Ishikawa (cell line): ENCODE measurements at regions not wholly inside any gene's neighbourhood (a gene's known extent, or its start where the extent isn't known, plus 50 kb on each side); places are given as distances from the start of the nearest gene placed in this dataset.

Experiments
- CEBPB ChIP-seq: IDR thresholded peaks from 2 replicates; pipeline ENCODE4 v1.6.1; 2012
- CREB1 ChIP-seq: IDR thresholded peaks from 2 replicates; pipeline ENCODE4 v1.6.1; 2012; ENCODE audit warnings: low read depth
- EGR1 ChIP-seq: IDR thresholded peaks from 2 replicates; pipeline ENCODE4 v1.6.1; 2012
- EP300 ChIP-seq: IDR thresholded peaks from 2 replicates; pipeline ENCODE4 v1.6.1; 2012; ENCODE audit warnings: borderline replicate concordance
- FOXM1 ChIP-seq: IDR thresholded peaks from 2 replicates; pipeline ENCODE4 v1.6.1; 2012; ENCODE audit warnings: low read depth, borderline replicate concordance
- NFIC ChIP-seq: IDR thresholded peaks from 2 replicates; pipeline ENCODE4 v1.6.1; 2012
- RAD21 ChIP-seq: IDR thresholded peaks from 2 replicates; pipeline ENCODE4 v1.6.1; 2012; ENCODE audit warnings: low read depth
- TAF1 ChIP-seq: IDR thresholded peaks from 2 replicates; pipeline ENCODE4 v1.6.1; 2012; ENCODE audit warnings: low read depth, mild to moderate bottlenecking
- TCF12 ChIP-seq: IDR thresholded peaks from 2 replicates; pipeline ENCODE4 v1.6.1; 2012; ENCODE audit warnings: low read depth
- TEAD4 ChIP-seq: IDR thresholded peaks from 2 replicates; pipeline ENCODE4 v1.6.1; 2012
- YY1 ChIP-seq: IDR thresholded peaks from 2 replicates; pipeline ENCODE4 v1.6.1; 2012; ENCODE audit warnings: low read depth
- ZBTB7A ChIP-seq: IDR thresholded peaks from 2 replicates; pipeline ENCODE4 v1.6.1; 2012; ENCODE audit warnings: low read depth
- TF ChIP-seq, protein P1 (sequence below): IDR thresholded peaks from 2 replicates; pipeline ENCODE4 v1.6.1; 2012; ENCODE audit warnings: low read depth, mild to moderate bottlenecking
- TF ChIP-seq, protein P2 (sequence below): IDR thresholded peaks from 2 replicates; pipeline ENCODE4 v1.6.1; 2012
- TF ChIP-seq, protein P3 (sequence below): IDR thresholded peaks from 2 replicates; pipeline ENCODE4 v1.6.1; 2012

DNA sequence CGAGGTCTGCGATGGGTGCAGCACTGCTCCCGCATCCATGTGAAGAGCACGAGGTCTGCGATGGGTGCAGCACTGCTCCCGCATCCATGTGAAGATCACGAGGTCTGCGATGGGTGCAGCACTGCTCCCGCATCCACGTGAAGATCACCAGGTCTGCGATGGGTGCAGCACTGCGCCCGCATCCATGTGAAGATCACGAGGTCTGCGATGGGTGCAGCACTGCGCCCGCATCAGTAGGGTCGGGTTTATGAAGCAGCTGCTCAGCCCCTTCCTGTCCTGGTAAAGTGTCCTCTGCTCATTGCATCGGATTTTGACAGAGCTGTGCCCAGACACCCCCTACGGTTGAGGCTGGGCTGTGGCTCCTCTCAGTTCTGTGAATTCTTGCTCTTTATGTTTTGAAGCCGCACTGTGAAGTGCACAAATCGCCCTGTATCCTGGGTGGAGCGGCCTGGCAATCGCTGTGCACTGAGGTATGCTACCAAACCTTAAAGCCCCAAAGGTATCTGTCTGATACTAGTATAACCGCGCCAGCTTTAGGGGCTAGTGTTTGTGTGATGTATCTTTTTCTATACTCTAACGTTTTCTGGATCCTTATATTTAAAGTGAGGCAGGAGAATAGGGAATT, 98.7 kb downstream of the CPZ start:
- TF ChIP-seq TCF12 (no peak), TAF1 (no peak), CEBPB (no peak), TEAD4 (no peak), NFIC (no peak), ZBTB7A (no peak), FOXM1 (no peak), YY1 (no peak), RAD21 (no peak), CREB1 (no peak), EGR1 (no peak), EP300 (no peak)
- TF ChIP-seq, protein P1, sequence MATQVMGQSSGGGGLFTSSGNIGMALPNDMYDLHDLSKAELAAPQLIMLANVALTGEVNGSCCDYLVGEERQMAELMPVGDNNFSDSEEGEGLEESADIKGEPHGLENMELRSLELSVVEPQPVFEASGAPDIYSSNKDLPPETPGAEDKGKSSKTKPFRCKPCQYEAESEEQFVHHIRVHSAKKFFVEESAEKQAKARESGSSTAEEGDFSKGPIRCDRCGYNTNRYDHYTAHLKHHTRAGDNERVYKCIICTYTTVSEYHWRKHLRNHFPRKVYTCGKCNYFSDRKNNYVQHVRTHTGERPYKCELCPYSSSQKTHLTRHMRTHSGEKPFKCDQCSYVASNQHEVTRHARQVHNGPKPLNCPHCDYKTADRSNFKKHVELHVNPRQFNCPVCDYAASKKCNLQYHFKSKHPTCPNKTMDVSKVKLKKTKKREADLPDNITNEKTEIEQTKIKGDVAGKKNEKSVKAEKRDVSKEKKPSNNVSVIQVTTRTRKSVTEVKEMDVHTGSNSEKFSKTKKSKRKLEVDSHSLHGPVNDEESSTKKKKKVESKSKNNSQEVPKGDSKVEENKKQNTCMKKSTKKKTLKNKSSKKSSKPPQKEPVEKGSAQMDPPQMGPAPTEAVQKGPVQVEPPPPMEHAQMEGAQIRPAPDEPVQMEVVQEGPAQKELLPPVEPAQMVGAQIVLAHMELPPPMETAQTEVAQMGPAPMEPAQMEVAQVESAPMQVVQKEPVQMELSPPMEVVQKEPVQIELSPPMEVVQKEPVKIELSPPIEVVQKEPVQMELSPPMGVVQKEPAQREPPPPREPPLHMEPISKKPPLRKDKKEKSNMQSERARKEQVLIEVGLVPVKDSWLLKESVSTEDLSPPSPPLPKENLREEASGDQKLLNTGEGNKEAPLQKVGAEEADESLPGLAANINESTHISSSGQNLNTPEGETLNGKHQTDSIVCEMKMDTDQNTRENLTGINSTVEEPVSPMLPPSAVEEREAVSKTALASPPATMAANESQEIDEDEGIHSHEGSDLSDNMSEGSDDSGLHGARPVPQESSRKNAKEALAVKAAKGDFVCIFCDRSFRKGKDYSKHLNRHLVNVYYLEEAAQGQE = no peak
- TF ChIP-seq, protein P2, sequence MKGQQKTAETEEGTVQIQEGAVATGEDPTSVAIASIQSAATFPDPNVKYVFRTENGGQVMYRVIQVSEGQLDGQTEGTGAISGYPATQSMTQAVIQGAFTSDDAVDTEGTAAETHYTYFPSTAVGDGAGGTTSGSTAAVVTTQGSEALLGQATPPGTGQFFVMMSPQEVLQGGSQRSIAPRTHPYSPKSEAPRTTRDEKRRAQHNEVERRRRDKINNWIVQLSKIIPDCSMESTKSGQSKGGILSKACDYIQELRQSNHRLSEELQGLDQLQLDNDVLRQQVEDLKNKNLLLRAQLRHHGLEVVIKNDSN = no peak
- TF ChIP-seq, protein P3, sequence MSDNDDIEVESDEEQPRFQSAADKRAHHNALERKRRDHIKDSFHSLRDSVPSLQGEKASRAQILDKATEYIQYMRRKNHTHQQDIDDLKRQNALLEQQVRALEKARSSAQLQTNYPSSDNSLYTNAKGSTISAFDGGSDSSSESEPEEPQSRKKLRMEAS = no peak

DNA sequence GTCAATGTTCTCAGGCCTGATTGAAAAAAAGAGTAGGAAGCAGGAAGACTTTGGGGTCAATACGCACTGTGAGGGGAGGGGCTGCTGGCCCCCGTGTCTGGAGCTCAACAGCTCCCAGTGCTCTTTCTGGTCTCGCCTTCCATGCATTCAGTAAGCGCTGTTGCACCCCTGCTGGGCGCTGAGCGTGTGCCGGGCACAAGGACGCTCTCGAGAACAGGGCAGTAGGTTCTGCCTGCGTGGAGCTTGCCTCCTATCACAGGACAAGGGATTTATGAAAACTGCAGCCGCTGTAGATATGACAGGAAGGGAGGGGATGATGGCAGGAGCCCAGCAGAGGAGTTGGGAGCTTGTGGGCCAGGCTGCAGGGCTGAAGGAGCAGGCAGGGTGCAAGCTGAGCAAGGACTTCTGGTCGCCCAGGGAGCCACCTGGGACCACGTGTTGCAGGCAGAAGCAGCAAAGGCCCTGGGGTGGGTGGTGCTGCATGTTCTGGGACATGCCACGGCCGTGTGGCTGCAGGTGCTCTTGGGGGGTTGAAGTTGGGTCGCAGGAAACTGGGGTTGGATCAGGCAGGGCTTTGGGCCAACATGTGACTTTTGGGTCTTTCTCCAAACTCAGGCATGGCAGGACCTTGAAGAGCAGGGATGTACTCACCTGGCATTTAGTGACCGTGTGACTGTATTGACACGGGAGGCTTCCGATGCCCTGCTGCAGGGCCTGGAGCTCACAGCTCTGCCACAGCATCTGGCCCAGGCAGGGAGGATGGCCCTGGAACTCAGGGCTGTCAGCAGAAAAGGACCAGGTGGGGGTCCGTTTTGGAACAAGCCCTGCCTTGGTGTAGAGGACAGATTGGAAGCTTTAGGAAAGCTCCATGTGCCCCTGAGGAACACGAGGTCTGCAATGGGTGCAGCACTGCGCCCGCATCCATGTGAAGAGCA, 97.9 kb downstream of the CPZ start:
- no peak for TF ChIP-seq CEBPB
- no peak for TF ChIP-seq EP300
- no peak for TF ChIP-seq CREB1
- no peak for TF ChIP-seq YY1
- TF ChIP-seq, protein P2 = no peak
- TF ChIP-seq ZBTB7A = no peak

DNA sequence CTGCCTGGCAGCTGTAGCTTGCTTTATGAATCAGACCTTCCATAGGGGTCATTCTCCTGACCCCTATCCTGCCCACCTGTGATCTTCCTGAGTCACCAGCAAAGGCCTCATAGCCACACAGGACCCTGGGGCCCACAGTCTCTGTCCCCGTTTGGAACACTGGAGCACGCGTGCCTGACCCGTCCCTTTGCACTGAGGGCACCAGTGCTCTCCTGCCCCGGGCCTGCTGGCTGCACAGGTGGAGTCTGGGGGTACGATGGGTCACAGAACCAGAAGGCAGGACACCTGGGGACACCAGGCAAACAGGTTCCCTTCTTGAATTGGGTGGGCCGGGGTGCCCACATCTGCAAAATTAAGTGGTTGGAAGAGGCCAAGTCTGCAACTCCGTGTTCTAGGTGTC, 97.2 kb downstream of the CPZ start:
- TF ChIP-seq EP300 (no peak), YY1 (no peak), ZBTB7A (no peak), TCF12 (no peak), RAD21 (no peak), NFIC (no peak), CEBPB (no peak), CREB1 (no peak), TEAD4 (no peak), FOXM1 (no peak), EGR1 (no peak), TAF1 (no peak)
- TF ChIP-seq, protein P3 = no peak
- TF ChIP-seq, protein P2 = no peak
- TF ChIP-seq, protein P1 = no peak

DNA sequence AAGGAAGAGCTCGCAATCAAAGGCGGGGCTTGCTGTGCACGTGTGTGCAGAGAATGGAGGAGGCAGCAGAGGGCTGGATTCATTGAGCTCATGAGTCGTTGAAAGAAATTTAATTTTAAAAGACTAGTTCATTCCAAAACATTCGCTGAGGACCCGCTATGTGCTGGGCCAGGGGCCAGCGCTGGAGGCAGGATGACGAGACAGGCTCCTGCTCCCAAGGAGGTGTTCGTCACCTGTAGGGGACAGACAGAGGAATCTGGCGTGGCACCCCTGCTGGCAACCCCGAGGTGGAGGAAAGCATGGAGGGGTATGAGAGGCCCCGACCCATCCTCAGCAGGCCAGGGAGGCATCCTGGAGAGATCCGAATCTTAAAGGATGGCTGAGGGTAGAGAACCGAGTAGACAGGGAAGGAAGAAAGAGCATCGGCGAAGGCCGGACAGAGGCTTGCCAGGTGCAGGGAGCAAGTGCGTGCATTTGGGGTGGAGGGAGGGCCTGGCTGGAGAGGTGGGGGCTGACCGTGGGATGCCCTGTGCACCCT, 96.4 kb downstream of the CPZ start:
- TF ChIP-seq EP300 (no peak), FOXM1 (no peak), NFIC (no peak), ZBTB7A (no peak), TCF12 (no peak), CREB1 (no peak), CEBPB (no peak), EGR1 (no peak), YY1 (no peak), TEAD4 (no peak), RAD21 (no peak), TAF1 (no peak)
- TF ChIP-seq, protein P3 = no peak
- TF ChIP-seq, protein P1 = no peak
- TF ChIP-seq, protein P2 = no peak
